Ishikawa (cell line): ENCODE measurements at regions not wholly inside any gene's neighbourhood (a gene's known extent, or its start where the extent isn't known, plus 50 kb on each side); places are given as distances from the start of the nearest gene placed in this dataset.

ENCODE experiments used
- CEBPB ChIP-seq: IDR thresholded peaks from 2 replicates; pipeline ENCODE4 v1.6.1; 2012
- CREB1 ChIP-seq: IDR thresholded peaks from 2 replicates; pipeline ENCODE4 v1.6.1; 2012; ENCODE audit warnings: low read depth
- EGR1 ChIP-seq: IDR thresholded peaks from 2 replicates; pipeline ENCODE4 v1.6.1; 2012
- EP300 ChIP-seq: IDR thresholded peaks from 2 replicates; pipeline ENCODE4 v1.6.1; 2012; ENCODE audit warnings: borderline replicate concordance
- FOXM1 ChIP-seq: IDR thresholded peaks from 2 replicates; pipeline ENCODE4 v1.6.1; 2012; ENCODE audit warnings: low read depth, borderline replicate concordance
- MAX ChIP-seq: IDR thresholded peaks from 2 replicates; pipeline ENCODE4 v1.6.1; 2012
- NFIC ChIP-seq: IDR thresholded peaks from 2 replicates; pipeline ENCODE4 v1.6.1; 2012
- RAD21 ChIP-seq: IDR thresholded peaks from 2 replicates; pipeline ENCODE4 v1.6.1; 2012; ENCODE audit warnings: low read depth
- REST ChIP-seq: IDR thresholded peaks from 2 replicates; pipeline ENCODE4 v1.6.1; 2012; ENCODE audit warnings: low read depth, mild to moderate bottlenecking
- TAF1 ChIP-seq: IDR thresholded peaks from 2 replicates; pipeline ENCODE4 v1.6.1; 2012; ENCODE audit warnings: low read depth, mild to moderate bottlenecking
- TCF12 ChIP-seq: IDR thresholded peaks from 2 replicates; pipeline ENCODE4 v1.6.1; 2012; ENCODE audit warnings: low read depth
- TEAD4 ChIP-seq: IDR thresholded peaks from 2 replicates; pipeline ENCODE4 v1.6.1; 2012
- USF1 ChIP-seq: IDR thresholded peaks from 2 replicates; pipeline ENCODE4 v1.6.1; 2012
- YY1 ChIP-seq: IDR thresholded peaks from 2 replicates; pipeline ENCODE4 v1.6.1; 2012; ENCODE audit warnings: low read depth
- ZBTB7A ChIP-seq: IDR thresholded peaks from 2 replicates; pipeline ENCODE4 v1.6.1; 2012; ENCODE audit warnings: low read depth

GRCh38 chr1:233463333-233463732 is 135.8 kb downstream of the MAP3K21 start:
- no peak for TF ChIP-seq USF1
- no peak for TF ChIP-seq REST
- no peak for TF ChIP-seq CEBPB
- no peak for TF ChIP-seq CREB1
- TF ChIP-seq NFIC = no peak
- no peak for TF ChIP-seq YY1
- no peak for TF ChIP-seq FOXM1
- no peak for TF ChIP-seq TEAD4
- no peak for TF ChIP-seq TAF1
- TF ChIP-seq EP300 = no peak
- no peak for TF ChIP-seq EGR1
- no peak for TF ChIP-seq MAX
- no peak for TF ChIP-seq ZBTB7A
- no peak for TF ChIP-seq TCF12
- no peak for TF ChIP-seq RAD21

- TF ChIP-seq YY1 (no peak), EGR1 (no peak), USF1 (no peak), CREB1 (no peak), REST (no peak), NFIC (no peak), FOXM1 (no peak), MAX (no peak)
These were observed 138.3 kb downstream of the MAP3K21 start for GRCh38 chr1:233465745-233466343.

GRCh38 chr1:233470741-233471499 is 143.0 kb upstream of the KCNK1 start:
- no peak for TF ChIP-seq EP300
- TF ChIP-seq YY1 = no peak
- TF ChIP-seq REST = no peak
- TF ChIP-seq FOXM1 = no peak
- no peak for TF ChIP-seq NFIC
- TF ChIP-seq USF1 = no peak
- TF ChIP-seq TEAD4 = no peak
- no peak for TF ChIP-seq EGR1
- TF ChIP-seq RAD21 = no peak
- TF ChIP-seq CEBPB = no peak
- TF ChIP-seq ZBTB7A = no peak
- no peak for TF ChIP-seq TAF1
- no peak for TF ChIP-seq TCF12
- no peak for TF ChIP-seq CREB1
- TF ChIP-seq MAX = no peak
